Dermis blood vessel endothelial cell (primary cell): ENCODE measurements at regions not wholly inside any gene's neighbourhood (a gene's known extent, or its start where the extent isn't known, plus 50 kb on each side); places are given as distances from the start of the nearest gene placed in this dataset.
"Not testable (repeated sequence)": the region's sequence is repeated elsewhere in the genome, so short reads cannot be mapped to it uniquely, and the experiment has no call there.

ENCODE experiments used
- DNase-seq: peaks from one replicate; pipeline ENCODE4 v3.0.0; 2010

- no peak for DNase-seq
Measured at GRCh38 chr14:59127437-59127732, 61.1 kb upstream of the DAAM1 start.

GRCh38 chr14:59130462-59130861 lies 58.0 kb upstream of the DAAM1 start:
- DNase-seq, result no peak

- no peak for DNase-seq
Measured at GRCh38 chr14:59131938-59132795, 56.3 kb upstream of the DAAM1 start.

- peak; percentile 31 for DNase-seq
Measured at GRCh38 chr14:59132796-59133494, 55.5 kb upstream of the DAAM1 start.

- DNase-seq, result no peak
Measured at GRCh38 chr14:59133709-59134108, 54.8 kb upstream of the DAAM1 start.

GRCh38 chr14:59134307-59134706 lies 54.2 kb upstream of the DAAM1 start:
- DNase-seq, result no peak

GRCh38 chr14:59137256-59137655 lies 51.2 kb upstream of the DAAM1 start:
- no peak for DNase-seq

GRCh38 chr14:59138576-59138975 lies 49.9 kb upstream of the DAAM1 start:
- not testable (repeated sequence) for DNase-seq
